NK-92 (cell line): ENCODE measurements at regions not wholly inside any gene's neighbourhood (a gene's known extent, or its start where the extent isn't known, plus 50 kb on each side); places are given as distances from the start of the nearest gene placed in this dataset.
"Not testable (repeated sequence)": the region's sequence is repeated elsewhere in the genome, so short reads cannot be mapped to it uniquely, and the experiment has no call there.

ENCODE experiments used
- DNase-seq: peaks from one replicate; lab custom pipeline; 2025; ENCODE audit not compliant: unreplicated experiment; lab: John Stamatoyannopoulos, UW

- no peak for DNase-seq
Measured at GRCh38 chr2:12557688-12558087, 159.0 kb upstream of the TRIB2 start.

- no peak for DNase-seq
Measured at GRCh38 chr2:12558519-12558918, 158.2 kb upstream of the TRIB2 start.

GRCh38 chr2:12560618-12561017, 156.1 kb upstream of the TRIB2 start:
- DNase-seq = no peak

- no peak for DNase-seq
Measured at GRCh38 chr2:12567411-12567810, 149.3 kb upstream of the TRIB2 start.

GRCh38 chr2:12569510-12569909, 147.2 kb upstream of the TRIB2 start:
- not testable (repeated sequence) for DNase-seq

GRCh38 chr2:12569929-12570328, 146.8 kb upstream of the TRIB2 start:
- DNase-seq = not testable (repeated sequence)

- DNase-seq = no peak
Measured at GRCh38 chr2:12577091-12577490, 139.6 kb upstream of the TRIB2 start.

GRCh38 chr2:12577567-12578253, 139.0 kb upstream of the TRIB2 start:
- DNase-seq = no peak

- no peak for DNase-seq
Measured at GRCh38 chr2:12579018-12579417, 137.7 kb upstream of the TRIB2 start.

- no peak for DNase-seq
Measured at GRCh38 chr2:12584338-12584737, 132.4 kb upstream of the TRIB2 start.

- no peak for DNase-seq
Measured at GRCh38 chr2:12585784-12586183, 131.0 kb upstream of the TRIB2 start.

GRCh38 chr2:12587228-12587627, 129.5 kb upstream of the TRIB2 start:
- no peak for DNase-seq

GRCh38 chr2:12587729-12588522, 128.8 kb upstream of the TRIB2 start:
- no peak for DNase-seq

GRCh38 chr2:12588986-12589385, 127.8 kb upstream of the TRIB2 start:
- DNase-seq = no peak

GRCh38 chr2:12589802-12590320, 126.9 kb upstream of the TRIB2 start:
- no peak for DNase-seq

- DNase-seq = no peak
Measured at GRCh38 chr2:12592296-12592695, 124.4 kb upstream of the TRIB2 start.

- no peak for DNase-seq
Measured at GRCh38 chr2:12594590-12594989, 122.1 kb upstream of the TRIB2 start.

- DNase-seq = no peak
Measured at GRCh38 chr2:12596771-12597170, 120.0 kb upstream of the TRIB2 start.

GRCh38 chr2:12597610-12598009, 119.1 kb upstream of the TRIB2 start:
- no peak for DNase-seq

GRCh38 chr2:12602661-12603060, 114.1 kb upstream of the TRIB2 start:
- DNase-seq = no peak

- DNase-seq = no peak
Measured at GRCh38 chr2:12603781-12604295, 112.9 kb upstream of the TRIB2 start.

GRCh38 chr2:12604341-12604740, 112.4 kb upstream of the TRIB2 start:
- no peak for DNase-seq
